Cardiac muscle cell (in vitro differentiated cells and primary cell): ENCODE measurements at regions not wholly inside any gene's neighbourhood (a gene's known extent, or its start where the extent isn't known, plus 50 kb on each side); places are given as distances from the start of the nearest gene placed in this dataset.

Experiments used
- DNase-seq, 2 donors: peaks; one replicate each; pipeline versions ENCODE4 v3.0.0 to v3.0.0-alpha.2; 2010 to 2017; ENCODE audit warnings: low read depth in 1 of 2, low spot score in 1 of 2
- H3K27ac ChIP-seq: fragments of 200-600 bp; sonication (generic); 2 replicates; pipeline ENCODE4 v1.5.1; 2016
- H3K27me3 ChIP-seq: fragments of 200-600 bp; sonication (generic); 2 replicates; pipeline ENCODE4 v1.6.0; 2016; ENCODE audit warnings: control low read depth
- H3K36me3 ChIP-seq: fragments of 200-600 bp; sonication (generic); 2 replicates; pipeline ENCODE4 v1.5.1; 2016; ENCODE audit warnings: control low read depth
- H3K4me1 ChIP-seq: fragments of 200-600 bp; sonication (generic); 2 replicates; pipeline ENCODE4 v1.8.1; 2017; ENCODE audit warnings: low read depth, mild to moderate bottlenecking, mixed run types
- H3K4me3 ChIP-seq: fragments of 200-600 bp; sonication (generic); 2 replicates; pipeline ENCODE4 v1.5.1; 2016; ENCODE audit warnings: mild to moderate bottlenecking
- H3K9me3 ChIP-seq: fragments of 200-600 bp; sonication (generic); 2 replicates; pipeline ENCODE4 v1.5.1; 2017; ENCODE audit warnings: low read depth, mild to moderate bottlenecking, control low read depth
- CTCF ChIP-seq: IDR thresholded peaks from 2 replicates; pipeline ENCODE4 v1.5.1; 2012; ENCODE audit warnings: low read depth, mild to moderate bottlenecking, low read length

GRCh38 chr20:57871237-57871632, 161.4 kb upstream of the PMEPA1 start:
- no peaks in the 10 kb centered on the region for H3K9me3 ChIP-seq
- TF ChIP-seq CTCF = no peak
- no peak overlapping the region for H3K4me3 ChIP-seq
- H3K4me1 ChIP-seq = no peaks in the 10 kb centered on the region
- H3K27me3 ChIP-seq = peaks cover 13% of the 10 kb centered on the region
- H3K27ac ChIP-seq = no peak overlapping the region
- no peak for DNase-seq
- H3K36me3 ChIP-seq = no peaks in the 10 kb centered on the region

- Histone ChIP-seq H3K27ac (no peak overlapping the region), H3K36me3 (no peaks in the 10 kb centered on the region), H3K4me3 (no peak overlapping the region), H3K9me3 (no peaks in the 10 kb centered on the region), H3K27me3 (peaks cover 13% of the 10 kb centered on the region), H3K4me1 (no peaks in the 10 kb centered on the region)
- DNase-seq = no peak
- TF ChIP-seq CTCF = no peak
Measured at GRCh38 chr20:57870597-57871236, 160.9 kb upstream of the PMEPA1 start.

GRCh38 chr20:57869951-57870315, 160.1 kb upstream of the PMEPA1 start:
- no peaks in the 10 kb centered on the region for H3K36me3 ChIP-seq

GRCh38 chr20:57869291-57869950, 159.6 kb upstream of the PMEPA1 start:
- H3K4me1 ChIP-seq = no peaks in the 10 kb centered on the region
- H3K9me3 ChIP-seq = no peaks in the 10 kb centered on the region
- no peak overlapping the region for H3K4me3 ChIP-seq
- no peak for TF ChIP-seq CTCF
- DNase-seq = no peak
- no peaks in the 10 kb centered on the region for H3K36me3 ChIP-seq
- peaks cover 13% of the 10 kb centered on the region for H3K27me3 ChIP-seq
- no peak overlapping the region for H3K27ac ChIP-seq

More at GRCh38 chr20:57869951-57870315, 160.1 kb upstream of the PMEPA1 start:
- no peak for TF ChIP-seq CTCF
- DNase-seq = no peak
- Histone ChIP-seq H3K27ac (no peak overlapping the region), H3K27me3 (peaks cover 13% of the 10 kb centered on the region), H3K4me1 (no peaks in the 10 kb centered on the region), H3K4me3 (no peak overlapping the region), H3K9me3 (no peaks in the 10 kb centered on the region)

- DNase-seq = no peak
- no peak for TF ChIP-seq CTCF
- Histone ChIP-seq H3K4me1 (no peaks in the 10 kb centered on the region), H3K27me3 (peaks cover 15% of the 10 kb centered on the region), H3K27ac (no peak overlapping the region), H3K36me3 (no peaks in the 10 kb centered on the region), H3K4me3 (no peak overlapping the region), H3K9me3 (no peaks in the 10 kb centered on the region)
Measured at GRCh38 chr20:57868310-57868709, 158.5 kb upstream of the PMEPA1 start.
